NCI-H460 (cell line): ENCODE measurements at regions not wholly inside any gene's neighbourhood (a gene's known extent, or its start where the extent isn't known, plus 50 kb on each side); places are given as distances from the start of the nearest gene placed in this dataset.
A peak's percentile ranks its signal among the peaks of the same experiment; 100 is the strongest.
"Not testable (repeated sequence)": the region's sequence is repeated elsewhere in the genome, so short reads cannot be mapped to it uniquely, and the experiment has no call there.

ENCODE experiments used
- DNase-seq: peaks from one replicate; pipeline ENCODE4 v3.0.0-alpha.2; 2016; ENCODE audit warnings: low read depth; ENCODE audit errors: extremely low read depth

GRCh38 chr6:78631976-78632375, 235.4 kb upstream of the IRAK1BP1 start:
- DNase-seq: no peak

DNA sequence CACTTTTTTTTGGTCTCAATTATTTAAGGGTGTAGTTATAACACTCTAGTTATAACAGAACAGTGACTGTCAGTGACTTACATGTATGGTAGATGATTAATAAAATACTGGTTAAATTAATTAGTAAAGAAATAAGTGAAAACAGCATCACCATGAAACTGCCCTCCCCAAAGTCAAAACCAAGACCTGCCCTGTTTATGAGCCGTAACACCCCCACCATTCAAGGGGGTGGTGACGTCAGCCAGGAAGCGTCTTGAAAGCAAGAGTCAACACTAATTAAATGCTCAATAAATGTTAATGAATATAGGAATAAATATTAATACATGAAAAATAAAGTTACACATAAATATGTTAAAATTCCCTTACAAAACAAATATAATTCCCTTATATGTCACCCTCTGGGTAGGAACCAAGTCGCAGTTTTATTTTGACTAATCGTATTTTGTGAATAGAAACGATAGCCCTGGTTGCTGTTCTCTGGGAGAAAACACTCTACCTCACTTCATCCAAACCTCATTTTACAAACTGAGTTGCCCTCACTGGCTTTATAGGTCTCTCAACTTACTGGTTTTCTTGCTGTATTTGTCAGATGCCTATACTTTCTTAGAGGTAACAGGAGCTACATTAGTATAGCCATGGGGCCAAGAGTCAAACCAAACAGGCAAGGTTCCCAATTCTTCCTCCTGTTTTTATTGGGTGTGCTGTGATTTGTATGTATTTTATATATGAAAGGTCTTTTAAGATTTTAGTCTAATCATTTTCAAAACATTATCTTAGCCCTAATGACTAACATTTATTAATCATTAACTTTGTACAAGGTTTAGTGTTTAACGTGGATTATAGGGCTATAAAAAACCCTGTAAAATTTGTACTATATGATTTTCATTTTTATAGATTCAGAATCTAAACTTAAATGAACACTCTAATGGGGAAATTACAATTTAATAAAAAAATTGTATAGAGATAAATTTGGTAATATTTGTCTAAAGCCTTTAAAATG, 227.9 kb upstream of the IRAK1BP1 start:
- DNase-seq: no peak

GRCh38 chr6:78643976-78644375, 223.4 kb upstream of the IRAK1BP1 start:
- DNase-seq: not testable (repeated sequence)

DNA sequence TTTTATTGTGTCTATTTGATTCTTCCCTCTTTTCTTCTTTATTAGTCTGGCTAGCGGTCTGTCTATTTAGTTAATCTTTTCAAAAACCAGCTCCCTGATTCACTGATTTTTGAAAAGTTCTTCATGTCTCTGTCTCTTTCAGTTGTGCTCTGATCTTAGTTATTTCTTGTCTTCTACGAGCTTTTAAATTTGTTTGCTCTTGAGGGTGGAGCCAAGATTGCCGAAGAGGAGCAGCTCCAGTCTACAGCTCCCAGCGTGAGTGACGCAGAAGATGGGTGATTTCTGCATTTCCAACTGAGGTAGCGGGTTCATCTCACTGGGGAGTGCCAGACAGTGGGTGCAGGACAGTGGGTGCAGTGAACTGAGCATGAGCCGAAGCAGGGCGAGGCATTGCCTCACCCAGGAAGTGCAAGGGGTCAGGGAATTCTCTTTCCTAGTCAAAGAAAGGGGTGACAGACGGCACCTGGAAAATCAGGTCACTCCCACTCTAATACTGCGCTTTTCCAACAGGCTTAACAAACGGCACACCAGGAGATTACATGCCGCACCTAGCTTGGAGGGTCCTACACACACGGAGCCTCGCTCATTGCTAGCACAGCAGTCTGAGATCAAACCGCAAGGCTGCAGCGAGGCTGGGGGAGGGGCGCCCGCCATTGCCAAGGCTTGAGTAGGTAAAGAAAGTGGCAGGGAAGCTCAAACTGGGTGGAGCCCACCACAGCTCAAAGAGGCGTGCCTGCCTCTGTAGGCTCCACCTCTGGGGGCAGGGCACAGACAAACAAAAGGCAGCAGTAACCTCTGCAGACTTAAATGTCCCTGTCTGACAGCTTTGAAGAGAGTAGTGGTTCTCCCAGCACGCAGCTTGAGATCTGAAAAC, 220.6 kb upstream of the IRAK1BP1 start:
- peak; percentile 6 for DNase-seq

- not testable (repeated sequence) for DNase-seq
Observed at GRCh38 chr6:78665819-78666218, 201.5 kb upstream of the IRAK1BP1 start.

GRCh38 chr6:78666764-78667163, 200.6 kb upstream of the IRAK1BP1 start:
- DNase-seq: no peak

- DNase-seq: no peak
Observed at GRCh38 chr6:78670156-78670555, 197.2 kb upstream of the IRAK1BP1 start.

DNA sequence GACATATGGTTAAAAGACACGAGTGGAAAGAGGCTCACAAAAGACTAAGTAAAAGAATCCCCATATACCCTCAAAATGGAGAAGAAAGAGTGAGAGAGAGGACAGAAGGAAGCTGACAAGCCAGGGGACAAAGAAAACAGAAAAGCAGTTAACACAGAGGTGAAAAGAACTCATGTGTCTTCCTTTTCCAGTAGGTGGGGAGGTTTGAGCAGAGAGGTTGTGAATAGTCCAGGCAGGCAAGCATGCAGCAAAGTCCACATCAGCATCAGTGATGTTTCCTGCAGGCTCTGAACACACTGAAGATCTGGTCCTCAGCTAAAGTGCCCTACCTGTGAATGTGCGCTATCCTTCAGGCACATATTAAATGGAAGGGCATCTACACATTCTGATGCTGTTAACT, 196.5 kb upstream of the IRAK1BP1 start:
- no peak for DNase-seq

DNA sequence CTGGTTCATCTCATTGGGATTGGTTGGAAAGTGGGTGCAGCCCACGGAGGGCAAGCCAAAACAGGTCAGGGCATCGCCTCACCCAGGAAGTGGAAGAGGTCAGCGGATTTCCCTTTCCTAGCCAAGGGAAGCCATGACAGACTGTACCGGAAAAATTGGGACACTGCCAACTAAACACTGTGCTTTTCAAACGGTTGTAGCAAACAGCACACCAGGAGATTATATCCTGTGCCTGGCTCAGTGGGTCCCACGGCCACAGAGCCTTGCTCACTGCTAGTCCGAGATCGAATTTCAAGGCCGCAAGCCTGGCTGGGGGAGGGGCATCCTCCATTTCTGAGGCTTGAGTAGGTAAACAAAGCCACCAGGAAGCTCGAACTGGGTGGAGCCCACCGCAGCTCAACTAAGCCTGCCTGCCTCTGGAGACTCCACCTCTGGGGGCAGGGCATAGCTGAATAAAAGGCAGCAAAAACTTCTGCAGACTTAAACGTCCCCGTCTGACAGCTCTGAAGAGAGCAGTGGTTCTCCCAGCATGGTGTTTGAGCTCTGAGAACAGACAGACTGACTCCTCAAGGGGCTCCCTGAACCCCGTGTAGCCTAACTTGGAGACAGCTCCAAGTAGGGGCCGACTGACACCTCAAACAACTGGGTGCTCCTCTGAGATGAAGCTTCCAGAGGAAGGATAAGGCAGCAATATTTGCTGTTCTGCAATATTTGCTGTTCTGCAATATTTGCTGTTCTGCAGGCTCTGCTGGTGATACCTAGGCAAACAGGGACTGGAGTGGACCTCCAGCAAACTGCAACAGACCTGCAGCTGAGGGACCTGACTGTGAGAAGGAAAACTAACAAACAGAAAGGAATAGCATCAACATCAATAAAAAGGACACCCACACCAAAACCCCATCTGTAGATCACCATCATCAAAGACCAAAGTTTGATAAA, 191.0 kb upstream of the IRAK1BP1 start:
- not testable (repeated sequence) for DNase-seq

GRCh38 chr6:78688668-78689067, 178.7 kb upstream of the IRAK1BP1 start:
- DNase-seq: no peak

DNA sequence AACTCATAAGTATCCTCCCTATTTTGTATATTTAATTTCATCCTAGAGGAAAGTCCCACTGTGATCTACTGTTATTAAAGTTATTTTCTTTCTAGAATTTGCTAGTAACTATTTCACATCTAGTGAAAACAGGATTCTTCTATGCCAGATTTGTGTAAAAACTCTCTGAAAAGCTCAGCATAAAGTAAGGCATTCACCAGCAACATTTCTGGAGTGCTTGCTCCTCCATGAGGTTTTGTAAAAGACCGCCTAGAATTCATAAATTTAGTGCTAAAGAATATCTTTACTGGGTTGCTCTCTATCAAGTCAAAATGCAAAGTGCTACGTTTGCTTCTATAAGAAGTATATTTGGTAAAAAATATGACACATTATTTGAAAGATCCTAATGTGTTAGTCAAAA, 173.5 kb upstream of the IRAK1BP1 start:
- DNase-seq: no peak

- DNase-seq: not testable (repeated sequence)
Observed at GRCh38 chr6:78694628-78695027, 172.7 kb upstream of the IRAK1BP1 start.

- DNase-seq: no peak
Observed at GRCh38 chr6:78700991-78701390, 166.4 kb upstream of the IRAK1BP1 start.

DNA sequence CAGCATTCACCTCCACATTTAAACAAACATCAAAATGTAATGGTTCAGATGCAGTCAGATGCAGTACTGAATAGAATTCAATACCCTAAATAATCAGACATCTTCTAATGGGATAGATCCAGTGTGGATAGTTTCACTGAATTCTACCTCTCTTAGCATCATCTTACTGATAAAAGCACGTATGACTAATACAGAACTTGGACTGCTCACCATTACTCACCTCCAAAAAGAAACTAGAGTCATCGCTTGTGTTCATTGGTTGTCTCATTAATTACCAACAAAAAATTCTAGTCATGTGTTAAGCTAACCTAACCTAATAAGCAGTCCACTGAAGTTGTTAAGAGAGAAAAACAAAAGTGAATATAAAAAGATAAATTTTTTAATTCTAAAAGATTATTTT, 165.9 kb upstream of the IRAK1BP1 start:
- DNase-seq: no peak

DNA sequence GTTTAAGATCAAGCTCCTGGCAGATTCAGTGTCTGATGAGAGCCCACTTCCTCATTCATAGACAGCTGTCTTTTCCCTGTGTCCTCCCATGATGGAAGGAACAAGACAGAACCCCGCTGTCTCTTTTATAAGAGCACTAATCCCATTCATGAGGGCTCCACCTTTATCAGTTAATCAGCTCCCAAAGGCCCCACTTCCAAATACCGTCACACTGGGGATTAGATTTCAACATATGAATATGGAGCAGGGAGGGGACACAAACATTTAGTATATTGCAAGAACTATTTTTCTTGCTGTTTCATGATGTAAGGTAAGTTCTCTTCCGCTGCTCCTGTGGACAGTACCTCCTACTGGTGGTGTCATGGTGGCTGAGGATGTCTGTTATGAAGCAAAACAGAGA, 158.3 kb upstream of the IRAK1BP1 start:
- no peak for DNase-seq

DNA sequence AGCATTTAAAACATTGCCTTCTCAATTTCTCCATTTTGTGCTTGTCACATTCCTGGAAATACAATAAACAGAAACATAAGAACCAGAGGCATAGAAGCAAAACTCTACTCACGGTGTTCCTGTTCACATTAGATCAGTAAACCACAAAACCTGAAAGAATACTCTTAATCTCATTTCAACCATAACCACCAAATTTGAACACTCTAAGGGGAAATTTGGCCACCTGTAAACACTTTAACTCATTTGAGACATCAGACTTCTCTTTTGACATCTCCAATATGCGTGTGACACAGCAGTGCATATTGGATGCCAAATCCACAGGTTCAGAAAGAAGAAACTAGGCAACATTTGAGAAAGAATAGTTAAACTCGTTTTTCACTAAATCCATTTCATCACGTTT, 153.8 kb upstream of the IRAK1BP1 start:
- no peak for DNase-seq

DNA sequence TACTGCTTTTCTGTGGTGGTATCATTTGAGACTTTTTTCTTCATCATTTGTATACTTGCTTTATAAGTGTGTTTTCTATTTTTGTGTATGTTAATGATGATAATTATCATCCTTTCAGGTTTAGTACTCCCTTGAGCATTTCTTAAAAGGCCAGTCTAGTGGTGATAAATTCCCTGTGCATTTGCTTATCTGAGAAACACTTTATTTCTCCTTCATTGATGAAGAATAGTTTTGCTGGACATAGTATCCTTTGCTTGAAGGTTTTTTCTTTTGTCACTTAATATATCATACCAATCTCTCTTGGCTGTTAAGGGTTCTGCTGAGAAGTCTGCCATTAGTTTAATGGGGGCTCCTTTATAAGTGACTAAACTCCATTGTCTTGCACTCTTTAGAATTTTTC, 123.2 kb upstream of the IRAK1BP1 start:
- no peak for DNase-seq

- no peak for DNase-seq
Observed at GRCh38 chr6:78746457-78746856, 120.9 kb upstream of the IRAK1BP1 start.

DNA sequence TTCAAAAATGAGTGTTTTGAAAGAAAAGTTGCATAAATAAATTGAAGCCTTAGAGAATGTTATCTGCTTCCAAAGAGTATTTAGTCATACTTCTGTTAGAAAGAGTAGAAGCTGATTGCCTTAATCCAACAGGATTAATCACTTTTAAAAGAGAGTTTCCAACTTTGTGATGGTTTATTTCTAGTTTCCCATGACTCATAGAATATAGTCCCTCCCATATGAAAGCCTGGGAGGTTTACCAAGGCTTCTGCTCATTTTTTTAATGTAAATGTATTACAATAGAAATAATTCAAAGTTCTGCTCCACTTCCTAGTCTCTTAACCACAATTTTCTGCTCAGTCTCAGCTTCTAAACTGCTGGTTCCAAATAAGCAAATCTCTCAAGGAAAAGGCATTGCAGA, 118.0 kb upstream of the IRAK1BP1 start:
- no peak for DNase-seq

- not testable (repeated sequence) for DNase-seq
Observed at GRCh38 chr6:78758297-78758798, 109.0 kb upstream of the IRAK1BP1 start.
